GM19025 (cell line): ENCODE measurements at regions not wholly inside any gene's neighbourhood (a gene's known extent, or its start where the extent isn't known, plus 50 kb on each side); places are given as distances from the start of the nearest gene placed in this dataset.
A peak's percentile ranks its signal among the peaks of the same experiment; 100 is the strongest.

Experiments
- ATAC-seq: cut with Tn5 transposase; IDR thresholded peaks from one replicate; pipeline ENCODE4 v1.9.1; 2021; ENCODE audit warnings: mild to moderate bottlenecking, low read depth, moderate library complexity; ENCODE audit not compliant: unreplicated experiment

- no peak for ATAC-seq
Observed at GRCh38 chr14:49970474-49971147, 77.7 kb downstream of the ARF6 start.

- peak; percentile 80 for ATAC-seq
Observed at GRCh38 chr14:49971156-49972130, 78.6 kb downstream of the ARF6 start.

- no peak for ATAC-seq
Observed at GRCh38 chr14:49972131-49972671, 79.3 kb downstream of the ARF6 start.

GRCh38 chr14:49972823-49973222 lies 79.9 kb downstream of the ARF6 start:
- ATAC-seq, result no peak

GRCh38 chr14:49975276-49975675 lies 82.4 kb downstream of the ARF6 start:
- ATAC-seq, result no peak

- ATAC-seq, result no peak
Observed at GRCh38 chr14:49975799-49976198, 82.9 kb downstream of the ARF6 start.

GRCh38 chr14:49977126-49977841 lies 84.4 kb downstream of the ARF6 start:
- peak; percentile 78 for ATAC-seq

GRCh38 chr14:49980027-49980426 lies 87.1 kb downstream of the ARF6 start:
- ATAC-seq, result no peak

- no peak for ATAC-seq
Observed at GRCh38 chr14:49982082-49982481, 89.2 kb downstream of the ARF6 start.

- no peak for ATAC-seq
Observed at GRCh38 chr14:49982501-49982951, 89.6 kb downstream of the ARF6 start.

GRCh38 chr14:49984424-49984823 lies 91.5 kb downstream of the ARF6 start:
- ATAC-seq, result no peak

GRCh38 chr14:49986343-49987014 lies 93.6 kb downstream of the ARF6 start:
- no peak for ATAC-seq

- no peak for ATAC-seq
Observed at GRCh38 chr14:49988080-49988990, 95.5 kb downstream of the ARF6 start.

- no peak for ATAC-seq
Observed at GRCh38 chr14:49989966-49990365, 97.1 kb downstream of the ARF6 start.

- ATAC-seq, result no peak
Observed at GRCh38 chr14:49991491-49991890, 98.6 kb downstream of the ARF6 start.

- ATAC-seq, result no peak
Observed at GRCh38 chr14:49992036-49992435, 99.2 kb downstream of the ARF6 start.

- no peak for ATAC-seq
Observed at GRCh38 chr14:49992448-49992847, 99.6 kb downstream of the ARF6 start.

- ATAC-seq, result peak; percentile 97
Observed at GRCh38 chr14:49992901-49993339, 100.0 kb downstream of the ARF6 start.

- no peak for ATAC-seq
Observed at GRCh38 chr14:49993565-49993964, 100.7 kb downstream of the ARF6 start.
